CD4-positive, alpha-beta T cell (primary cell): ENCODE measurements at regions not wholly inside any gene's neighbourhood (a gene's known extent, or its start where the extent isn't known, plus 50 kb on each side); places are given as distances from the start of the nearest gene placed in this dataset.

Experiments
- ATAC-seq: fragments of 200-7000 bp; cut with Tn5 transposase; one replicate; pipeline ENCODE4 v1.10.0; 2022; ENCODE audit warnings: mild to moderate bottlenecking; ENCODE audit not compliant: poor library complexity
- CTCF ChIA-PET: fragments of 350-600 bp; sonication (Branson Sonifier 250); formaldehyde crosslinking; loops from one replicate; lab custom pipeline; 2021; ENCODE audit warnings: antibody characterized with exemption, inconsistent platforms; lab: Charles Lee
- POLR2A ChIA-PET: fragments of 350-600 bp; sonication (Branson Sonifier 250); formaldehyde crosslinking; loops from one replicate; lab custom pipeline; 2021; ENCODE audit warnings: antibody characterized with exemption, inconsistent platforms; lab: Charles Lee
- DNase-seq, 14 experiments: peaks; one replicate each; pipeline ENCODE4 v3.0.0-alpha.2; 2013 to 2020; ENCODE audit warnings: mixed read lengths in 2 of 14
- H3K27ac ChIP-seq, 2 donors: one replicate each; pipeline versions ENCODE4 v1.5.1 to v1.7.0; 2013; ENCODE audit warnings: low read length in 2 of 2, low read depth in 1 of 2, mild to moderate bottlenecking in 1 of 2
- H3K27me3 ChIP-seq, 2 experiments: 1 replicate in 1 of 2; 2 replicates in 1 of 2; pipeline versions ENCODE4 v1.6.1 to v1.7.0; 2013; ENCODE audit warnings: low read length in 2 of 2, control low read depth in 1 of 2, mild to moderate bottlenecking in 1 of 2, moderate library complexity in 1 of 2; ENCODE audit not compliant: insufficient read depth in 2 of 2, control insufficient read depth in 1 of 2
- H3K36me3 ChIP-seq: one replicate; pipeline ENCODE4 v1.6.1; 2013; ENCODE audit warnings: low read length, control low read depth; ENCODE audit not compliant: insufficient read depth
- H3K4me1 ChIP-seq: one replicate; pipeline ENCODE4 v1.6.1; 2013; ENCODE audit warnings: low read length, control low read depth; ENCODE audit not compliant: insufficient read depth
- H3K4me3 ChIP-seq: one replicate; pipeline ENCODE4 v1.5.1; 2013; ENCODE audit warnings: mild to moderate bottlenecking, low read length, moderate library complexity
- H3K9me3 ChIP-seq, 2 experiments: 1 replicate in 1 of 2; 2 replicates in 1 of 2; pipeline versions ENCODE4 v1.6.1 to v1.7.0; 2013; ENCODE audit warnings: low read length in 2 of 2, mild to moderate bottlenecking in 2 of 2, control low read depth in 1 of 2, moderate library complexity in 1 of 2; ENCODE audit not compliant: control insufficient read depth in 1 of 2, insufficient read depth in 1 of 2
- H3K27ac Mint-ChIP-seq: one replicate; pipeline ENCODE4 v1.8.0; 2020; ENCODE audit warnings: mixed read lengths
- H3K27me3 Mint-ChIP-seq: one replicate; pipeline ENCODE4 v1.8.0; 2021; ENCODE audit warnings: mixed read lengths
- H3K36me3 Mint-ChIP-seq: one replicate; pipeline ENCODE4 v1.8.0; 2021; ENCODE audit warnings: low read depth, mixed read lengths
- H3K4me1 Mint-ChIP-seq: one replicate; pipeline ENCODE4 v1.8.0; 2021; ENCODE audit warnings: low read depth, mixed read lengths
- H3K4me3 Mint-ChIP-seq: one replicate; pipeline ENCODE4 v1.8.0; 2020; ENCODE audit warnings: mild to moderate bottlenecking, mixed read lengths
- H3K9me3 Mint-ChIP-seq: one replicate; pipeline ENCODE4 v1.8.0; 2020; ENCODE audit warnings: mixed read lengths
- intact Hi-C, 2 experiments: fragments of 100-400 bp; cut with DNase I in 1 of 2; cut with micrococcal nuclease in 1 of 2; formaldehyde crosslinking; loops; one replicate each; pipeline versions ENCODE4 v1.15.1 to v1.9.0; 2023 to 2025; cut with DNase I, micrococcal nuclease
- TF ChIP-seq, protein P1 (sequence below): fragments of 200-600 bp; IDR thresholded peaks from one replicate; pipeline ENCODE4 v1.8.0; 2022; ENCODE audit warnings: antibody characterized with exemption, mild to moderate bottlenecking

DNA sequence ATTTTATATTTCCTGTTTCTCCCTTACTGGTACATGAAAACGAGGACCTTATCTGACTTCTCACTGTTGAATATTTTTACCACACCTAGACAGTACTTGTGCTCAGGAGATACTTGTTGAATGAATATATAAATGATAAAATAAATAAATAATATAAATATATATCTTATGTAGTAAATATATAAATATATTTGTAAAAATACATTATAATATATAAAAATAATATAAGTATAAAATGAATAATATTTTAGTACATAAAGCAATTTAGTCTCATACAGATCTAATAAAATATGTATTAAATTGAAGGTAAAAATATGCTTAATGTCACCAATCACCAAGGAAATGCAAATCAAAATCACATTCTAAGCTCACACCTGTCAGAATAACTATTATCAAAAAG is 360.6 kb downstream of the EFNA5 start:
- H3K9me3 Mint-ChIP-seq, result no peaks in the 10 kb centered on the region
- DNase-seq (no peak), ATAC-seq (no peak)
- TF ChIP-seq, protein P1, sequence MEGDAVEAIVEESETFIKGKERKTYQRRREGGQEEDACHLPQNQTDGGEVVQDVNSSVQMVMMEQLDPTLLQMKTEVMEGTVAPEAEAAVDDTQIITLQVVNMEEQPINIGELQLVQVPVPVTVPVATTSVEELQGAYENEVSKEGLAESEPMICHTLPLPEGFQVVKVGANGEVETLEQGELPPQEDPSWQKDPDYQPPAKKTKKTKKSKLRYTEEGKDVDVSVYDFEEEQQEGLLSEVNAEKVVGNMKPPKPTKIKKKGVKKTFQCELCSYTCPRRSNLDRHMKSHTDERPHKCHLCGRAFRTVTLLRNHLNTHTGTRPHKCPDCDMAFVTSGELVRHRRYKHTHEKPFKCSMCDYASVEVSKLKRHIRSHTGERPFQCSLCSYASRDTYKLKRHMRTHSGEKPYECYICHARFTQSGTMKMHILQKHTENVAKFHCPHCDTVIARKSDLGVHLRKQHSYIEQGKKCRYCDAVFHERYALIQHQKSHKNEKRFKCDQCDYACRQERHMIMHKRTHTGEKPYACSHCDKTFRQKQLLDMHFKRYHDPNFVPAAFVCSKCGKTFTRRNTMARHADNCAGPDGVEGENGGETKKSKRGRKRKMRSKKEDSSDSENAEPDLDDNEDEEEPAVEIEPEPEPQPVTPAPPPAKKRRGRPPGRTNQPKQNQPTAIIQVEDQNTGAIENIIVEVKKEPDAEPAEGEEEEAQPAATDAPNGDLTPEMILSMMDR, result no peak
- Histone ChIP-seq H3K4me3 (no peak overlapping the region), H3K27ac (no peak overlapping the region), H3K36me3 (no peaks in the 10 kb centered on the region), H3K9me3 (no peaks in the 10 kb centered on the region), H3K4me1 (no peaks in the 10 kb centered on the region), H3K27me3 (no peaks in the 10 kb centered on the region)
- intact Hi-C loops, result no loop called here
- CTCF ChIA-PET, result no interaction called here
- H3K27me3 Mint-ChIP-seq, result peaks cover 3% of the 10 kb centered on the region
- no peak overlapping the region for H3K27ac Mint-ChIP-seq
- no peaks in the 10 kb centered on the region for H3K36me3 Mint-ChIP-seq
- H3K4me3 Mint-ChIP-seq, result no peak overlapping the region
- H3K4me1 Mint-ChIP-seq, result no peaks in the 10 kb centered on the region
- POLR2A ChIA-PET, result no interaction called here

DNA sequence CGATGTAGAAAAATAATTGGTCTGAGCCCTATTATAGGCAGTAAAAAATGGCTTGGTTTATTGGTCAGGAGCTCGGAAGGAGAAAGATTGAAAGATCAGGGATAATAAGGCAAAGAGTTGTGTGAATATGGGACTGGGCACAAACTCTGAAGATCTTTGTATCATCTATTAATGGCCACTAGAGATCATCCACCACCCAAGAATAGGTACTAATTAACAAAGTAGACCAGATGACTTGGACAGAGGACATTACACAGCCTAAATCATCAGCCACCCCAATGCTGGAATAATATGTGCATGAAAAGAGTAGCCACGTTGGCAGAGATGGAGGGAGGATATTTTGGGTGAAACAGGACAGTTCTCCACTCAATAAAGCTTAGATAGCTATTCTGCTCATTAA is 364.1 kb downstream of the EFNA5 start:
- no peaks in the 10 kb centered on the region for H3K36me3 Mint-ChIP-seq
- ATAC-seq (no peak), DNase-seq (no peak)
- H3K4me1 ChIP-seq, result no peaks in the 10 kb centered on the region
- intact Hi-C loops, result no loop called here
- H3K9me3 ChIP-seq, result no peaks in the 10 kb centered on the region
- H3K27me3 ChIP-seq, result no peaks in the 10 kb centered on the region
- H3K4me1 Mint-ChIP-seq, result no peaks in the 10 kb centered on the region
- no peak overlapping the region for H3K27ac ChIP-seq
- H3K4me3 Mint-ChIP-seq, result no peak overlapping the region
- CTCF ChIA-PET, result no interaction called here
- no peak overlapping the region for H3K27ac Mint-ChIP-seq
- POLR2A ChIA-PET, result no interaction called here
- no peaks in the 10 kb centered on the region for H3K36me3 ChIP-seq
- TF ChIP-seq, protein P1, result no peak
- H3K4me3 ChIP-seq, result no peak overlapping the region
- no peaks in the 10 kb centered on the region for H3K27me3 Mint-ChIP-seq
- H3K9me3 Mint-ChIP-seq, result no peaks in the 10 kb centered on the region

DNA sequence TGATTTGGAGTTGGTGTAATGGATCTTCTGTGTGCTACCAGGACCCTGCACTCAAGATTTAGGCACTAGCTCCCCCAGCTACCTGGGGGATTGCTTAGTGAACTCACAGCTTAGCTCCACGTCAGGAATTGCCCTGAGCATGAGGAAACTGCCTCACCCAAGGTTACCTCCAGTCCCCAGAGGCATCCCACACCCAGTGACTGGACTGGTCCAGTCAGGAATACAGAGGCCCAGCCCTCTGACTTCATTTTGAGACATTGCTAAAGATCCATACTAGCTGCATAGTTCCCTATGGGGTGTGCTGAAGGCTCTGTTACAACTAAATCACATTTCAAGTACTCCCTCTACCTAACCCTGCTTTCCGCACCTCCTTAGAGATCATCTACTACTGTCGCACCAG is 364.7 kb downstream of the EFNA5 start:
- no peaks in the 10 kb centered on the region for H3K9me3 ChIP-seq
- Mint-ChIP-seq H3K9me3 (no peaks in the 10 kb centered on the region), H3K36me3 (no peaks in the 10 kb centered on the region), H3K27me3 (no peaks in the 10 kb centered on the region), H3K4me1 (no peaks in the 10 kb centered on the region), H3K4me3 (no peak overlapping the region), H3K27ac (no peak overlapping the region)
- no peak overlapping the region for H3K27ac ChIP-seq
- no peaks in the 10 kb centered on the region for H3K27me3 ChIP-seq
- no peak for ATAC-seq
- DNase-seq, result no peak
- H3K4me3 ChIP-seq, result no peak overlapping the region
- CTCF ChIA-PET, result no interaction called here
- no peaks in the 10 kb centered on the region for H3K4me1 ChIP-seq
- POLR2A ChIA-PET, result no interaction called here
- no peaks in the 10 kb centered on the region for H3K36me3 ChIP-seq
- intact Hi-C loops, result no loop called here
- TF ChIP-seq, protein P1, result no peak
